Pons (tissue), 1 donor: ENCODE measurements at regions not wholly inside any gene's neighbourhood (a gene's known extent, or its start where the extent isn't known, plus 50 kb on each side); places are given as distances from the start of the nearest gene placed in this dataset.
"Not testable (repeated sequence)": the region's sequence is repeated elsewhere in the genome, so short reads cannot be mapped to it uniquely, and the experiment has no call there.

Experiments used
- DNase-seq: peaks from one replicate; pipeline ENCODE4 v3.0.0-alpha.2; 2016; ENCODE audit warnings: low spot score

GRCh38 chr5:174489920-174490597 lies 234.3 kb upstream of the MSX2 start:
- no peak for DNase-seq

- DNase-seq = no peak
These were observed 233.7 kb upstream of the MSX2 start for GRCh38 chr5:174490728-174491127.

- DNase-seq = no peak
These were observed 233.1 kb upstream of the MSX2 start for GRCh38 chr5:174491265-174491664.

DNA sequence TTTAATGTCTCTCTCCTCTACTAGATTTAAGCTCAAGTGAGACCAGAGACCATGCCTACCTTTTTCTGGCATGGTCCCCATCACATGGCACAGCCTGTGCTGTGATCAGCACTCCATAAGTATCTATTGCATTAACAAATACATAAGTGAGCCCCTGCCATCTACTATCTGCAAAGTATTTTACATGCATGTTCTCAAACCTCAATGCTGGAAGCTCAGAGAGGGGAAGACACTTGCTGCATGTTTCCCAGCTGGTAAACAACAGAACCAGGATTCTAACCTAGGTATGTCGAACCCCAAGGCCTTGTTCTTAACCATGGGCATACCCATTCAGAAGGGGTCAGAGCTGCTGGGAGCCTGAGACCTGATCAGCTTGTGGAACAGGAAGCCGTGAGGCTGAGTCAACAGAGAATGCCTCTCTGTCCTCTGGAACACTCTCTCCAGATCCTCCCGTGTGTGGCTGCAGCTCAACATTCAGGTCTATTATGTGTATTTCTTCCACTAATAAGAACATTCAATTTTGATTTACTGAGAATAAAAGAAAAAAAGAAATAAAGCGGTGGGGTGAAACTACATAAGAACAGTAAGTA lies 232.5 kb upstream of the MSX2 start:
- DNase-seq = no peak

DNA sequence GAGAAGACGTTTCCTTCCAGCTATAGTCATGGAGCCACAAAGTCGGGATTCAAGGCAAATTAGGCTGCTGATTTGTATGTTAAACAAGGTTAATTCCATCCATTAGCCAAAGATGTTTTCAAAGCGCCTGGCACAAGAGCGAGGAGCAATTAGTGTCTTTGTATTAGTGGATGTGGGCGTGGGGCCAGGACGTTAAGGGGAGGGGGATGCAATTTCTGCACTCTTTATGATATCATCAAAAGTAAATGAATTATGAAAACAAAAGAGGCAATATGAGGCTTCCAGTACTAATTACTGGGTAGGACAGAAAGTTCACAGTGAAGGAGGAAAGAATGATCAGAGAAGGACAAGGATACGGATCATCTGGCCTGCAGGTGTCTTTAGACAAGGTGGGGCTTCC lies 230.9 kb upstream of the MSX2 start:
- no peak for DNase-seq

GRCh38 chr5:174497939-174498338 lies 226.4 kb upstream of the MSX2 start:
- not testable (repeated sequence) for DNase-seq

GRCh38 chr5:174498575-174498974 lies 225.8 kb upstream of the MSX2 start:
- not testable (repeated sequence) for DNase-seq

DNA sequence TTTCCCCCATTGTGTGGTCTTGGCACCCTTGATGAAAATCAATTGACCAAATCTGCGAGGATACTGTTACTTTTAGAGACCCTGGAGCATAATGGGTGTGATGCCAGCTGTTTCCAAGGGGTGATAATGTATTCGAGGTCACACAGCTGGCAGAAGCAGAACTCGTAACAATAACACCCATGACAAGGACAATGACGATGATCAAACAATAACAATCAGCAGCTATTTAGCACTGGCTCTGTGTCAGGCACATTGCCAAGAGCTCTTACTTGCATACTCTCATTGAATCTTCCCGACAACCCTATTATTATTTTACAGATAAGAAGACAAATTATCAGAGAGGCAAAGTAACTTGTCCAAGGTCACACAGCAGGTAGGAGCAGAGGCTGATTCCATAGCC lies 223.7 kb upstream of the MSX2 start:
- DNase-seq = peak; percentile 27

GRCh38 chr5:174501461-174502069 lies 222.8 kb upstream of the MSX2 start:
- DNase-seq = peak; percentile 19

DNA sequence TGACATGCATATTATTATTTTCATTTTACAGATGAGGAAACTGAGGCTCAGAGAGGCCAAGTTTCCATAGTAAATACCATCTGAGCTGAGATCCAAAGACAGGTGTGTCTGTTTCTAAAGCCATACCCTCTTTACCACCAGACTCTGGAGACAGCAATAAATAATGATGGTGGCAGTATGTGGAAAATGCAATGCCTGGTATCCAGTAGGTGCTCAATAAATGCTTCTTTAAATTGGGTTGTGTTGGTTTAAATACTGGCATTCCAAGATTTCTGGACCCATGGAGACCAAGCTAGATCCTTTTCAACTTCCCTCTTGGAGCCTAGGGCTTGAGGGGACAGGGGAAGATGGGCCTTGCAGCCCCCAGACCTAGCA lies 221.3 kb upstream of the MSX2 start:
- DNase-seq = no peak

GRCh38 chr5:174503461-174504265 lies 220.7 kb upstream of the MSX2 start:
- peak; percentile 98 for DNase-seq

DNA sequence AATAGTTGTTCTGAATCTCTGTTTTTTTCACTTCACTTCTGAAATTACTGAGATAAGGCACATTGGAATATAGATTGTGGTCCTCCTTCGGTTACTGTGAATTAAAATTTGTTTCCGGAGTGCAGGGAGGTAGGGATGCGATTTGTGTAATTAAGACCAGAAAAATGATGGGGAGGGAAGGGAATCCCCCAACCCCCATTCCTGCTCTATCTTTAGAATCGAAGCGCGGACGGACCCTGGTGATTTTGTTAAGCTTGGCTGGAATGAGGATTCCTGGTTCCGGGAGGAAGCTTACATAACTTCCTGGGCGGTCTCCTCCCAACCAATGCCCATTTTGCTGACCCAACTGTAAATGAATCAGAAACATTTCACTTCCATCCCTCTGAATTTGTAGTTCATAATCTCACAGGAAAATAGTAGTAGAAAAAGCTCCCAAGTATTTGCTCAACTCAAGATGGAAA lies 220.1 kb upstream of the MSX2 start:
- peak; percentile 55 for DNase-seq

DNA sequence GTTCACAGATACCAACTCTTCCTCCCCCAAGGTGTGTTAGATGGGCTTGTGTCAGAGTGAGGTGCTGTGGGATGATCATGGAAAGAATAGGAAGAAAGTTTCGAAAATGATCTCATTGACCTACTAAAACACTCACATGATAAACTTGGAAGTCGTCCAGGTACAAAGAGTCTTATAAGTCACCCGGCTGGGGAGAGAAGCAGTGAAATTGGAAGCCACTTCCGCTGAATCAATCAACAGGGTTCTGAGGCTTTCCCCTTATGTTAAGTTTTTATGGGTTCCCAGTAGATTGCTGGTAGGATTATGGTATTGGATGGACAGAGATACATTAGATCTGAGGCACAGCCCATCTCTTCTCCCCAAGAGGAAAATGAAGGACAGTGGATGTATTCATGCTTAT lies 218.8 kb upstream of the MSX2 start:
- DNase-seq = no peak

DNA sequence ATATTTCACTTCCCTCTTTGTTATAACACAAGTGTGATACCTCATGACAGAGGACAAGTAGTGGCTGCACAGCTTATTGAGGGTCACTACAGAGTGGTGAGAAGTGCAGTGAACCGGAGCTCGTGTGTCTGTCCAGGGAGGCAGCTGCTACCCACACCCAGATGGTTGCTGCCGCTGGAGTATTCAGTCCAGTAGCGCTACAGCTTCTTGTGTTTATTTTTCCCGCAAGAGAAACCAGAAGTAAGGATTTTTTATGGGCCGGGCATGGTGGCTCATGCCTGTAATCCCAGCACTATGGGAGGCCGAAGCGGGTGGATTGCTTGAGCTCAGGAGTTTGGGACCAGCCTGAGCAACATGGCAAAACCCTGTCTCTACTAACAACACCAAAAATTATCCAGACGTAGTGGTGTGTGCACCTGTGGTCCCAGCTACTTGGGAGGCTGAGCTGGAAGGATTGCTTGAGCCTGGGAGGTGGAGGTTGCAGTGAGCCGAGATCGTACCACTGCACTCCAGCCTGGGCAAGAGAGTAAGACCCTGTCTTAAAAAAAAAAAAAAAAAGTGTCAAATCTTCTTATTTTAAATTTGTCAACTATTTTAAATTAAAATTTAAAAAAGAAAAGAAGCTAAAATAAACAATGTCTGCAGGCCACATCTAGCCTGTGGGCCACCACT lies 213.5 kb upstream of the MSX2 start:
- DNase-seq = not testable (repeated sequence)

GRCh38 chr5:174511714-174512253 lies 212.6 kb upstream of the MSX2 start:
- no peak for DNase-seq

GRCh38 chr5:174514325-174514724 lies 210.1 kb upstream of the MSX2 start:
- no peak for DNase-seq

DNA sequence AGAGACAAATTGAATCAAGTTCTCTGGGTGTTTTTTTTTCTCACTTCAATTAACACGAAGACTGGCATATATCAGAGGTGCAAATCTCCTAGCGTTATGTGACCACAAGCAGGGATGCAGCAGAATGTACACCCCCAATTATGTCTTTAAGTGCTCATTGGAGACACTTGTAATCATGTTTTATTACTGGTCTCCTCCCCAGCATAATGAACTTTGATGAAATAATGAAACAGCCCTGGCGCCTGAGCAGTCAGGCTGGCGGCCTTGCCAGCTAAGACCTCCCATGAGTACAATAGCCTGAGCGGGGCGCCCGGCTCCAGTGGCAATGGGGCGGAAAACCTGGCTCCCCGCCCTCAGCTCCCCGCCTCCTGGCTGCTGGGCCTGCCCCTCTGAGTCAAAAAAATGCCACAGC lies 209.4 kb upstream of the MSX2 start:
- no peak for DNase-seq

GRCh38 chr5:174516741-174517140 lies 207.6 kb upstream of the MSX2 start:
- no peak for DNase-seq

- DNase-seq = no peak
These were observed 205.9 kb upstream of the MSX2 start for GRCh38 chr5:174518512-174518911.

GRCh38 chr5:174520420-174521396 lies 203.7 kb upstream of the MSX2 start:
- DNase-seq = no peak

DNA sequence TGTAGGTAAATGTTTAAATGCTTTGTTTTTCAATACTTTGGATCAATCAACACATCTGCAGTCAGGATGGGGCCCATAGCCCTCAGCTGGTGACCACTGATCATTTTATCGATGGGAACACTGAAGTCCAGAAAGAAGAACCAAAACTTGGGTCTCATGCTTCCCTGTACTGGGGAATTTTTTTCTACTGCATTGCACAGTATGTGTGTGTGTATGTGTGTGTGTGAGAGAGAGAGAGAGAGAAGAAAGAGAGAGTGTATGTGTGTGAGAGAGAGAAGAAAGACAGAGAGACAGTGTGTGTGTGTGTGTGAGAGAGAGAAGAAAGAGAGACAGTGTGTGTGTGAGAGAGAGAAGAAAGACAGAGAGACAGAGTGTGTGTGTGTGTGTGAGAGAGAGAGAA lies 202.9 kb upstream of the MSX2 start:
- DNase-seq = no peak
